ENCODE measurements at regions not wholly inside any gene's neighbourhood (a gene's known extent, or its start where the extent isn't known, plus 50 kb on each side); places are given as distances from the start of the nearest gene placed in this dataset.

GRCh38 chr7:91556956-91557650 lies 292.9 kb downstream of the FZD1 start:
- TF ChIP-seq REST (IDR thresholded peaks at IDR 0.05; ENCODE audit: low read depth) (no peak), TAF1 (IDR thresholded peaks at IDR 0.05; ENCODE audit: low read depth) (no peak), NFIC (IDR thresholded peaks at IDR 0.05) (no peak), YY1 (IDR thresholded peaks at IDR 0.05; ENCODE audit: low read depth) (no peak), FOXM1 (IDR thresholded peaks at IDR 0.05; ENCODE audit: borderline replicate concordance, low read depth) (no peak), EP300 (IDR thresholded peaks at IDR 0.05; ENCODE audit: borderline replicate concordance) (no peak)

Measured in Ishikawa (cell line).